ENCODE measurements at regions not wholly inside any gene's neighbourhood (a gene's known extent, or its start where the extent isn't known, plus 50 kb on each side); places are given as distances from the start of the nearest gene placed in this dataset.

DNA sequence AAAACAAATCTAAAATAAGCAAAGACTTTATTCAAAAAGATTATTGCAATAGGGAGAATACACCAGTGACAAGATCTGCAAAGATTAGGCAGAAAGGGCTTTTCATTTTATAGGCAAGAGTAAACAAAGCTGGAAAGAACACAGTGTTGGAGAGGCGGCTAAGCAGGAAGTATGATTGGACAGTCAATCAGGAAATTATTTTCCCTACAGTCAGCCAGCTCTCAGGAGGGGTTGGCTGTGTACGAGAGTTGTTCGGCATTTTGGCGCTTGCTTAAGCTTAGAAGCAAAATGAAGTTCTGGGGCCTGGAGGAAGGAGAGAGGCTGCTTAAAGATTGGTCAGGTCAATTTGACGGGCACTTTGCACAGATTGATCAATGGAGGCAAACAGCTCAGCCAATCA lies 1030.5 kb downstream of the TLE4 start:
- no peak for TF ChIP-seq EZH2 (IDR thresholded peaks at IDR 0.05; ENCODE audit: low read depth)
- TF ChIP-seq, protein P1, sequence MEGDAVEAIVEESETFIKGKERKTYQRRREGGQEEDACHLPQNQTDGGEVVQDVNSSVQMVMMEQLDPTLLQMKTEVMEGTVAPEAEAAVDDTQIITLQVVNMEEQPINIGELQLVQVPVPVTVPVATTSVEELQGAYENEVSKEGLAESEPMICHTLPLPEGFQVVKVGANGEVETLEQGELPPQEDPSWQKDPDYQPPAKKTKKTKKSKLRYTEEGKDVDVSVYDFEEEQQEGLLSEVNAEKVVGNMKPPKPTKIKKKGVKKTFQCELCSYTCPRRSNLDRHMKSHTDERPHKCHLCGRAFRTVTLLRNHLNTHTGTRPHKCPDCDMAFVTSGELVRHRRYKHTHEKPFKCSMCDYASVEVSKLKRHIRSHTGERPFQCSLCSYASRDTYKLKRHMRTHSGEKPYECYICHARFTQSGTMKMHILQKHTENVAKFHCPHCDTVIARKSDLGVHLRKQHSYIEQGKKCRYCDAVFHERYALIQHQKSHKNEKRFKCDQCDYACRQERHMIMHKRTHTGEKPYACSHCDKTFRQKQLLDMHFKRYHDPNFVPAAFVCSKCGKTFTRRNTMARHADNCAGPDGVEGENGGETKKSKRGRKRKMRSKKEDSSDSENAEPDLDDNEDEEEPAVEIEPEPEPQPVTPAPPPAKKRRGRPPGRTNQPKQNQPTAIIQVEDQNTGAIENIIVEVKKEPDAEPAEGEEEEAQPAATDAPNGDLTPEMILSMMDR (conservative IDR thresholded peaks at IDR 0.05): no peak
